DMS 273 treated with DMSO at 0.1 percent for 48 hours (cell line): ENCODE measurements at regions not wholly inside any gene's neighbourhood (a gene's known extent, or its start where the extent isn't known, plus 50 kb on each side); places are given as distances from the start of the nearest gene placed in this dataset.
"Not testable (repeated sequence)": the region's sequence is repeated elsewhere in the genome, so short reads cannot be mapped to it uniquely, and the experiment has no call there.

Source experiments
- DNase-seq: peaks from one replicate; lab custom pipeline; 2025; lab: John Stamatoyannopoulos, UW

DNA sequence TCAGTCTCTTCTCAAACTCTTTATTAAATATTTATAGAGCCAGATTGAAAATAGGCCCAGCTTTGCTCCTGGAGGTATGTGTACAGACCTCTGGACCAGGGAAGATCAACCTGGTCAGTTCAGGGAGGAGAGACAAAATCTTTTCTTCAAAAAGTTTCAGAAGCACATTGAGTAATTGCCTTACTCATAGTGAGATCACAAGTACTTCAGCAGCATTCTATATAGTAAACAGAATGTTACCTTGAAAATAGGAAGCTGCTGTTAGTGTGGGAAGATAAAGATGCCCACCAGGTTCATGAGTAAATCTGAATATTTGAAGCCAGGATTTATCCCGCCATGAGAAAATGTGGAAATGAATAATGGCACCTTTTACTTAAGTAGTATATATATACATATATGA is 665.9 kb upstream of the CITED2 start:
- no peak for DNase-seq

DNA sequence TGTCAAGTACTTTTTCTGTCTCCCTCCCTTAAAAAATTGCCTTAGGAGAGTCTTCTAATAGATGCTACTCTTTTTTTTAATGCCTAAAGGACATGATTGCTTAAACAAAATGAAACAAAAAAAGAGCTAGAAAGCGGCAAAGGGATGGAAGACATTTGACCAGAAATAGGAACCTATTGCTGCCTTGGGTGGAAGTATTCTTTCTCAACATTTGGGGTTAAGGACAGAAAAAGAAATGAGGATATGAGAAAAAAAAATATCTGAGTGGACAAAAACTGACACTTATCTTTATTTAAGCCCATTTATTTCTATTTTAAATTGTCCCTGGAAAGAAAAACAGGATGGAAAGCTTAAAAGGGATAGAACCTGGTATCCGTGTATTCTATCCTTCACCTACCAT is 664.9 kb upstream of the CITED2 start:
- no peak for DNase-seq

DNA sequence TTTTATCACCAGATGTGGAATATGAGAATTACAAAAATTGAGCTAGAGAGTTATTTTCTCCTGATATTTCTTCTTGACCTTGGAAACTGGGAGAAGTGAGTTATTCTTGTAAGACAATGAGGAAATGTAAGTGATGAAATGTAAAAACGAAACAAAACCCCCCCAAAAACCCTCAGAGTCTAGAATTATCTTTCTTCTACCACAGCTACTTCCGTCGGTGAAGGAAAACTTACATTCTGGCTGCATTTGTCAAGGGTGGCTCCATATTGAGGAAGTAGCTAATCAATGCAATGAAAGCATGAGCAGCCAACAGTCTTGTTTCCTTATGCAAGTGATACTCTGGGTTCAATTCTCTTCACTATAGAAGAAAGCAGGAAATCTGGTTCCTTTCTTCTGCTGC is 661.7 kb upstream of the CITED2 start:
- DNase-seq, result no peak

DNA sequence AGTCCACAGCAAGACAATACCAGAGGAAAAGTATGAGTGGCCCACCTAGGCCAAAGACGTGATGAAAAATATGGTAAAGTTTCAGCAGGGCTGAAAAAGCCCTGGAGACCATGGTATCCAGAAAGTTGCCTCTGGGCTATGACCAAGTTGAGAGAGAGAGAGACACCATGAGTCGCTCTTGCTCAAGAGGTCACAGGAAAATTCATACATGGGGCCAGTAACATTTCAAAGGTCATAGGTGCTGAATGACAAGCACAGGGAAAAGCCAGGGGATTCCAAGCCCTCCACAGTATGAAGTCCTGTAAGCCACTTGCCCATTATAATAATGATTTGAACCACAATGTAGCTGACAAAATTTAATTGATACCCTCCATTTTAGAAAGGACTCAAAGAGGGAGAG is 657.7 kb upstream of the CITED2 start:
- no peak for DNase-seq

DNA sequence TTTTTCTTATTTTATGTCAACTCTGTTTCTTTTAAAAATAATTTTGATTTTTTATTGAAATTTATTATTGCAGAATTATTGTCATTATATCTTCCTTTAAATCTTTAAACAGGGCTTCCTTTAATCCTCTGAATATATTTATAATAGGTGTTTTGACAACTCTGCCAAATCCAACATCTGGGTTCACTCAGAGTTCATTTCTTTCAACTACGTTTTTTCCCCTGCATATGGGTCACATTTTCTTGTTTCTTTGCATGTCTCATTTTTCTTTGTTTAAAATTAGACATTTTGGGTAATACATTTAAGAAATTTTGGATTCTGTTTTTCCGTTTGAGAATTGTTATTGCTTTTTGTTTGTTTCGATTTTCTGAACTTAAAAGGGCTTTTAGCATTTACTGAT is 655.1 kb upstream of the CITED2 start:
- no peak for DNase-seq

DNA sequence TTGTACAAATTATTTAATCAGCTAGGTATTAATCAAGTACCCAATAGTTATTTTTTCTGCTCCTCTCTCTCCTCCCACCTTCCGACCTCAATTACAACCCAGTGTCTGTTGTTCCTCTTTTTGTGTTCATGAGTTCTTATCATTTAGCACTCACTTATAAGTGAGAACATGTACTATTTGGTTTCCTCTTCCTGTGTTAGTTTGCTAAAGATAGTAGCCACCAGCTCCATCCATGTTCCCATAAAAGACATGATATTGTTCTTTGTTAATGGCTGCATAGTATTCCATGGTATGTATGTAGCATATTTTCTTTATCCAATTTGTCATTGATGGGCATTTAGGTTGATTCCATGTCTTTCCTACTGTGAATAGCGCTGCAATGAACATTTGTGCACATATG is 652.8 kb upstream of the CITED2 start:
- no peak for DNase-seq

DNA sequence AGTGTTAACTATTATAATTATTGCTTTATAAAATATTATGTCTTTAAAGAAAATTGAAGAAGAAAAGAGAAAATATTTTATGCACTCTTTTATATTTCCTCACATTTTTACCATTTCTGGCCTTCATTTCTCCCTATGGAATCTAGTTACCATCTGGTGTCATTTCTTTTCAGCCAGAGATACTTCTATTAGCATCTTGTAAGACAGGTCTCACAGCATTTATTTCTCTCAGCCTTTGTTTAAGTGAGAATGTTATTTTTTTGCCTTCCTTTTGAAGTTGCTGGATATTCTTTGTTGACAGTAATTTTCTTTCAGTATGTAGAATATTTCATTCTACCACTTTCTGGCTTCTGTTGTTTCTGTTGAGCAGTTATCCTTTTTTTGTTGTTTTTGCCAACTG is 652.1 kb upstream of the CITED2 start:
- DNase-seq, result no peak

DNA sequence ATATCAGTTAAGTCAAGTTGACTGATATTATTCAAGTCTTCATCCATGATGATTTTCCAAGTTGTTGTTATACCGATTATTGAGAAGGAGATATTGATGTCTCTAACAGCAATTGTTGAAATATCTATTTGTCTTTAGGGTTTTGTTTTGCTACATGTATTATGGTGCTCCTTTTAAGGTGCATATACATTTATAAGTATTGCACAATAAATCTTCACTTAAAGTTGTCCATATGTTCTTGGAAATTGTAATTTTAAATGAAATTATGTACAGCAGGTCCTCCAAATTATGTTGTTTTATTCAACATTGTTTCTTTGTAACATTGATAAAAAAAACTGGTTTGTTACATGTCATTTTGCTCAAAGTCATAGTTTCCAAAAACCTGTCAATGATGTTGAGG is 650.7 kb upstream of the CITED2 start:
- DNase-seq, result no peak

DNA sequence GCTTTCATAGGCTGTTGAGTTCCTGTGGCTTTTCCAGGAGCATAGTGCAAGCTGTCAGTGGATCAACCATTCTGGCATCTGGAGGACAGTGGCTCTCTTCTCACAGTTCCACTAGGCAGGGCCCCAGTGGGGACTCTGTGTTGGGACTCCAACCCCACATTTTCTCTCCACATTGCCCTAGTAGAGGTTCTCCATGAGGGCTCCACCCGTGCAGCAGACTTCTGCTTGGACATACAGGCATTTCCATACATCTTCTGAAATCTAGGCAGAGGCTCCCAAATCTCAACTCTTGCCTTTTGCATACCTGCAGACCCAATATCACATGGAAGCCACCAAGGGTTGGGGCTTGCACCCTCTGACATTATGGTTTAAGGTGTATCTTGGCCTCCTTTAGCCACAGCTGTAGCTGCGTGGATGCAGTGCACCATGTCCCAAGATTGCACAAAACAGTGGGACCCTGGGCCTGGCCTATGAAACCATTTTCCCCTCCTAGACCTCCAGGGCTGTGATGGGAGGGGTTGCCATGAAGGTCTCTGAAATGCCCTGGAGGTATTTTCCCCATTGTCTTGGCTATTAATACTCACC is 645.9 kb upstream of the CITED2 start:
- DNase-seq, result no peak

DNA sequence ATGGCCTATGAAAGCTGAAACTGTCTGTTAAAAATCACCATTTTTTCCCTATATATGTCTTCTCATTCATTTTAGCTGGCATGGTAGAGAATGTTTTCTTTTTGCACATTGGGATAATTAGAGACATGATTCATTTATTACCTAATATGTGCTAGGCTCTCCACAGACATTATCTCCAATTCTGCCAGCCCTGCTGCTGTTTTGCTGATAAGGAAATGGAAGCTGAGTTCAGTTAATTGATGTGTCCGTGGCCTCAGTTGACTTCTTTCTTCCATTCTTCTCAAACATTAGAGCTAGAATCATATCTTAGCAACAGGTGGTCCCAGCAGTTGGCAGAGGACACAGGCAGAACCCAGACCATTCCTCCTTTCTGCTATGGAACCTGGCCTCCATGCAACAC is 644.1 kb upstream of the CITED2 start:
- no peak for DNase-seq

DNA sequence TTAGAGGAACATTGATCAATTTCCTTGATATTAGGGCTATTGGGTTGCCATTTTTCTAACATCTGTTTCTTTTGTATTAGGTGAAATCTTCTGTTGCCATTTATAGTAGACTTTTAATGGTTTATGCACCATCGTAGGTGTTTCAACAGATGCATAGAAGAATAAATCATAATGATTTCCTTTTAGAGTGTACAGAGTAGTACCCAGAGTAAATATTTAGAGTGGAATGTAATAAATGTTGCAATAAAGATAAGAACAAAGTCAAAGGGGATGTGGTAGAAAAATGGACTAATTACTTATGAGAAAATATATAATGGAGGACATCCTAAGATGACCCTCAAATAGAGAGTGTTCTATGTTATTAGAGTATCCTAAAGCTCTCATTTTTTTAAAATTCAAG is 643.0 kb upstream of the CITED2 start:
- no peak for DNase-seq

DNA sequence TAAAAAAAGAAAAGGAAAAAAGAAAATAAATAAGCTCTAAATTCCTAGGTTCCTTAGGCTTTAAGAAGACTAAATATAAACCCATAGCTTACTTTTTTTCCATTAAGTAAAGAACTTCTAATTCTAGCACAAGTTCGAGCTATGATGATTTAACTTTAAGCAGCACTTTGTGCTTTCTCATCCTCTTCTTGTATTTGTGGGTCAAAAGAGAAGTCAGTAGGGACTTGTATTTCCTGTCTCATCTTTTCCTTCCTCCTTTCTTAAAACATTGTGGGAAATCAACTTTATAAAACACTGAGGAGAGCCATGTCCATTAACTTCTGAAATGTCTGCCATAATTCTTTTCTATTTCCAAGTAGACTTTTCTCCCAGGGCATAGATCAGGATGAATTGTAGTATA is 637.7 kb upstream of the CITED2 start:
- DNase-seq, result no peak

DNA sequence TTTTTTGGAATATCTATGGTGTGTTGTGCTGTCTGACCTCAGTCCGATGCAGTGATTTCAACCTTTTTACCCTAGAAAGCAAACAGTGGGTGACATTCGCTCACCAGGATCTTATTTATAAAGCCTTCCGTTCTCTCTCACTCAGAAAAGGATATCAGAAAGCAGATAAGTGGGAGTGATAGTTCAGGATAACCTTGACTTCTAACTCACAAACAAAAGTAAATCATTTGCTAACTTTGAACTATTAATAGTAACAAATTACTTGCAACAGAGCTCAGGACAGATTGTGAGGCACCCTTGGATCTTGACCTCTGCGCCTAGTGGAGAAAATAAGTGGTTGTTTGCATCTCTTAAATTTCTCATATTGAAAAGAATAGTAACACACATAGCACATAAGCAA is 637.1 kb upstream of the CITED2 start:
- DNase-seq, result no peak

DNA sequence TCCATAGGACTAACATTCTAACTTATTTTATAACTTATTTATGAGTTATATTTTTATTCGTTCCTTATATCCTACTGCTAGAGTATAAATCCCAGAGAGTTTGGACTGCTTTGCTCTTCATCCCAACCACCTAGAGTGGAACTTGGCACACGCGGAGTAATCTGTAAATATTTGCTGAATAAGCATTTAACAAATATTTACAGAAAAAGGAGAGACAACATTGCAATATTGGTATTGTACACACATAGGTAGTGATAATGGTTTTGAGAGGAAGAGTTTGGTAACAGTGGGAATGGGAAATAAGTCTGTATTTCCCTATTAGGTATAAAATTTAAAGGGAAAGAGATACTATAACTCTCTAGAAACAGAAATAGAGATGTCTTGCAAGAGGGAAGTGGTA is 634.8 kb upstream of the CITED2 start:
- DNase-seq, result no peak

DNA sequence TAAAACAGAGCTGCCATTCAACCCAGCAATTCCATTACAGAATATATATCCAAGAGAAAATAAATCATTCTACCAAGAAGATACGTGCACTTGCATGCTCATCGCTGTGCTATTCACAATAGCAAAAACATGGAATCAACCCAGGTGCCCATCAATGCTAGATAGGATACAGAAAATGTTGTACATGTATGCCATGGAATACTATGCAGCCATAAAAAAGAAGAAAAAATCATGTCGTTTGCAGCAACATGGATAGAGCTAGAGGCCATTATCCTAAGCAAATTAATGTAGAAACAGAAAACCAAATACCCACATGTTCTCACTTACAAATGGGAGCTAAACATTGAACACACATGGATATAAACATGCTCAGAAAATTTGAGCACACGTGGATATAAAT is 633.1 kb upstream of the CITED2 start:
- no peak for DNase-seq

DNA sequence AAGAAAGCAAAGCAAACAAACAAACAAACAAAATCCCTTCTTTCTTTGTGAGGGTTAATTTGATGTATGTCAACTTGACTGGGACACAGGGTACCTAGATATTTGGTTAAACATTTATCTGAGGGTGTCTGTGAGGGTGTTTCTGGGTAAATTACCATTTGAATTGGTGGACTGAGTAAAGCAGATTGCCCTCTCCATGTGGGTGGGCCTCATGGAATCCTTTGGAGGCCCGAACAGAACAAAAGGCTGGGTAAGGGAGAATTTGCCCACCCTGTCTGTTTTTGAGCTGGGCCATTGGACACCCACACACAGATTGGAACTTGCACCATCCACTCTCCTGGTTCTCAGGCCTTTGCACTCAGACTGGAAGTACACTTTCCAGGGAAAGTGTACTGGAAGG is 628.8 kb upstream of the CITED2 start:
- DNase-seq, result no peak

DNA sequence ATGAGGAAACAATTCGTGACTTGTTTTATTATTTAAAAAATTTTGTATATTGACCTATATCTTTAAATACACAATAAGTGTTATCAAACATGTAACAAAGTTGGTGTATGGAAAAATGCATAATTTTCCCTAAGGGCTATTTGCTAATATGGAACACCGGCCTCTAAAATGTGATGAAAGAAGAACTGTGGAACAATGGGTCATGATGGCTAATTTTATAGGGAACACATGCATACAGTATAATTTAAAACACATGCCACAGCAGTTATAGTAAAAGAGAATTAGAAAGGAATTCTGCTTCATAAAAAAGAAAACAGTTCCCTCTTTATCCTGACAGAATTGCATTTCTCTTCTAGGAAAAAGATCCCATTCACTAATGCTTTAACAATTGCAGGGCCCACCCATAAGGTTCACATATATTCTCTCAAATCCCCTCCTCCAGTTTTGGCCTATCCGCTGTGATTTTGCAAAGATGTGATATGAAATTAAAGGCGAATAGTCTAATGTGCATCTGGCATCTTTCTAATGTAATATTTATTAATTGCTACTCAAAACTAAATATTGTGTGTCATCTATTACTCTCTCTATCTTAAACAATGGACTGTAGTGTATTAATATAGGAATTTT is 628.1 kb upstream of the CITED2 start:
- DNase-seq, result no peak

DNA sequence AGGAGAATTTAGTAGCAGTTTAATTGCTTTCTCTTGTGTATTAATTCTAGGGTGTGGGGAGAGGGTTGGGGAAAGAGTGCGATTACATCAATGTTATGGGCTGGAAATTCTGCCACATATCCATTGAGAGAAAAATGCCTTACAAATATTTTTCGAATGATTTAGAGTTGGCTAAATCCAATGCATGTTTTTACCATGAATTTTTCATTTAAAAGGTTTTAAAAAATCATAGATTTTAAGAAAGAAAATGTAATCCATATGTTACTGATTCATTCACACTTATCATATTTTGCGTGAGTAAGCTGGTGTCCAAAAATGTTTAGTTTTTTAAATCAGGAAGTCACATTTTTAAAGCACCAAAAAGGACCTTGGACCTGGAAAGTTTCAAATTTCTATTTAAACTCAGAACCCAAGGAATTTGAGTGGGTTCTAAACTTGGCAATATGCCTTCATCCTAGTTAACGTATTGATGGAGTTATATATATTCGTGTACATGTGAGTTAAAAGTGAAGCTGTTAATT is 627.4 kb upstream of the CITED2 start:
- no peak for DNase-seq

DNA sequence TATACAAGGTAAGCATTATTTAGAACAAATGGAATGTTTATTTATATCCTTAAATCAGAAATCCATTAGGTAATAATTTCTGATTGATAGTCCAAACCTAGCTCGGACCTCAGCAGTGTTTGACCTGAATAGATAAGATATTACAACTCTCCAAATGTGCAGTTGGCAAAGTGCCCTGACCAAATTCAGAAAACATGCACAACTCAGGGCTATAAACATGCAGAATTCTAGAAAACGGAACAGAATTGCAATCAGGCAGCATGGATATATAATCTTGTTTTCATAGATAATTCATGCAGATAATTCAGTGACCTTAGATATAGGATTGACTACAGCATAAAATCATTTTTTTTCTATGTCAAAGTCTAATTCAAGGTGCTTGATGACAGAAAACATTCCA is 626.6 kb upstream of the CITED2 start:
- DNase-seq, result no peak

DNA sequence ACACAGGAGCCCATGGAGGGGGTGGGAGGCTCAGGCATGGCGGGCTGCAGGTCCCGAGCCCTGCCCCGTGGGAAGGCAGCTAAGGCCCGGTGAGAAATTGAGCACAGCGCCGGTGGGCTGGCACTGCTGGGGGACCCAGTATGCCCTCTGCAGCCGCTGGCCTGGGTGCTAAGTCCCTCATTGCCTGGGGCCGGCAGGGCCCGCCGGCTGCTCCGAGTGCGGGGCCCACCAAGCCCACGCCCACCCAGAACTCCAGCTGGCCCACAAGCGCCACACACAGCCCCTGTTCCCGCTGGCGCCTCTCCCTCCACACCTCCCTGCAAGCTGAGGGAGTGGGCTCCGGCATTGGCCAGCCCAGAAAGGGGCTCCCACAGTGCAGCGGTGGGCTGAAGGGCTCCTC is 625.2 kb upstream of the CITED2 start:
- DNase-seq, result not testable (repeated sequence)

DNA sequence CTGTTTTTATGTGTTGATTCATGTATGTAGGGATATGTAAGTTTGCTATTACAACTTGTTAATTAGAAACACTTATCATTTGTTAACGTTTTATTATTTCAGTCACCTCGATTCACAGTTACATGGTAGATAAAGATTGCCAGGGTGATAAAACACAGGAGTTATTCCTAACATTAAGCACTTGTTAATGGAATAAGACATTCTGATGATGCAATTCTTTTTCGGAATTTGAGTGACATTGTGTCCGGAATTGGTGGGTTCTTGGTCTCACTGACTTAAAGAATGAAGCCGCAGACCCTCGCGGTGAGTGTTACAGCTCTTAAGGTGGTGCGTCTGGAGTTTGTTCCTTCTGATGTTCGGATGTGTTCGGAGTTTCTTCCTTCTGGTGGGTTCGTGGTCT is 624.0 kb upstream of the CITED2 start:
- not testable (repeated sequence) for DNase-seq

DNA sequence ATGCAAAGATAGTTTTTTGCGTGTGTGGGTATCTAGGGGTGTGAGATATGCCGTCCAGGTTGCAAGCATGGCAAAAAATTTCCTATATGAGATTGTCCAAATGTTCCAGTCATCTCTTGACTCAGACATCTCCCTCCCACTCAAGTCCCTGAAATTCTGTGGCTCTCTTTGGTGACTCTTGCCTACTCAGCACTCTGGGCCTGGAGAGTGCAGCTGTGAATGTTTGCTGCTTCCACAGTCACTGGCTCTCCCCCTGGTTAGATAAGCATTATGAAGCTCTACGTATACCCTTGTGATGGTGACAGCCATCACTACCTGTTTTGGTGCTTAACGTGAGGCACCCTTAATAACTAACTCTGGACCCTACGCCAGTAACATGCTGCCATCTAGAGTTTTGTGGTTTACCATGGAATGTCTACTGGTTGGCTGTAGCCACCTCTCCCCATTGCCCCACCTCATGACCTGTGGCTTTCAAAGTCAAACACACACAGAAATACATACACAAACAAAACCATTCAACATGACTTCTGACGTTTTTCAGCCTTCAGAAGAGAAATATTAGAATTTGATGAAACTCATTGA is 621.9 kb upstream of the CITED2 start:
- DNase-seq, result no peak

DNA sequence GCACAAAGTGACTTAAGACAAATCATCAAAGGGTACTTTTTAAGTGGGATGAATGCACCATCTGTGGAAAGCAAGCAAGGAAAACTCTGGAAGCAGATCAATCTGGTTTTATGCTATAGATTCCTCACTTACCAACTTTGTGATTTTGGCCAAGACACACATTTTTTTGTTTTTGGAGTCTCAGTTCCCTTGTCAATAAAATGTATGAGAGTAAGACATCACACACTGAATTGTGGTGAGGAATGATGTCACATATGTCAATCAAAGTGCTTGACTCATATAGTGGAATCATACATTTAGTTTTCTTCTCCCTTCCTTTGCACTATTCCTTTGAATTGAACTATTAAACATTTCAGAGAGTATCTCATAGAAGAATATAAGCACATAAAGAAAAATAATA is 620.5 kb upstream of the CITED2 start:
- no peak for DNase-seq
